ENCODE measurements at regions not wholly inside any gene's neighbourhood (a gene's known extent, or its start where the extent isn't known, plus 50 kb on each side); places are given as distances from the start of the nearest gene placed in this dataset.

DNA sequence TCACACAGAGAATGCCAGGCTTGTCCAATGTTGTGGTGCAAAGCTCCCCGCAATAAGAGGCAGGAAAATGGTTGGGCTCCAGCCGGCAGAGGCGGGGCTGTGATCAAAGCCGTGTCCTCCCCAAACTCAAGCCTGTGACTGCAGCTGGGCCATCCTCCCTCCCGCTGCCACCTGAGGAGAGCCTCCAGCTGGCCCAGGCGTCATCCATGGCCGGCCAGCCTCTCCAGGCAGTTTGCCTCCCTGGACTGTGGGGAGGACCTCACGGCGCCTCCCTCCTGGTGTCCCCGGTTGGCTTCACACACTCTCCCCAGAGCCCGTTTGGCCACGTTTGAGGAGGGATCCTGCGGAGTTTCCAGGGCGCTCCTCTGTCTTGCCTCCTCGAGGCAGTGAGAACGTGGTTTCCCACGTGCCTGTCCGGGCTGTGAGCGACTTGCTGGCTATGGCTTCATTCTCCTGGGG lies 134.1 kb downstream of the IRF8 start:
- Mint-ChIP-seq H3K27ac (no peak overlapping the region), H3K4me1 (peaks cover 3% of the 10 kb centered on the region), H3K27me3 (ENCODE audit: low read depth in 3 of 3) (peaks cover 18 to 36% (median 24%) of the 10 kb centered on the region in 3 donors), H3K9me3 (peaks cover 0 to 10% (median 3%) of the 10 kb centered on the region in 7 donors), H3K4me3 (no peak overlapping the region), H3K36me3 (no peaks in the 10 kb centered on the region)
- no peak overlapping the region for H3K27ac ChIP-seq (ENCODE audit: low read depth in 1 of 2, low read length in 2 of 2)
- H2AFZ ChIP-seq (ENCODE audit: insufficient read depth, low read depth, low read length, poor library complexity, severe bottlenecking) = no peak overlapping the region
- H3K9ac ChIP-seq (ENCODE audit: insufficient read depth, low read length, poor library complexity, severe bottlenecking) = no peak overlapping the region
- peaks cover 0 to 8% of the 10 kb centered on the region in 2 donors for H3K27me3 ChIP-seq (ENCODE audit: control insufficient read depth in 2 of 2, insufficient read depth in 2 of 2, low read length in 2 of 2)
- DNase-seq = no peak
- H3K9me3 ChIP-seq (replicated peaks in 1 of 2; ENCODE audit: control insufficient read depth in 1 of 2, insufficient read depth in 1 of 2, low read length in 2 of 2) = peaks cover 0 to 3% of the 10 kb centered on the region in 2 donors
- WGBS (ENCODE audit: insufficient coverage) = 79% methylated on average over 19 of the region's 19 CpGs
- no peaks in the 10 kb centered on the region for H4K20me1 ChIP-seq (ENCODE audit: insufficient read depth, low read length)
- H3K4me1 ChIP-seq (ENCODE audit: control insufficient read depth in 1 of 2, insufficient read depth in 2 of 2, low read length in 2 of 2) = no peaks in the 10 kb centered on the region
- no peak for TF ChIP-seq CTCF (IDR thresholded peaks at IDR 0.05)
- H3K36me3 ChIP-seq (replicated peaks in 1 of 2; ENCODE audit: control insufficient read depth in 1 of 2, insufficient read depth in 2 of 2, low read length in 2 of 2) = no peaks in the 10 kb centered on the region
- H3K4me3 ChIP-seq (replicated peaks in 1 of 3; ENCODE audit: low read depth in 2 of 3, low read length in 3 of 3) = no peak overlapping the region
- H3K79me2 ChIP-seq (ENCODE audit: insufficient read depth, low read length) = no peaks in the 10 kb centered on the region
- intact Hi-C loops (cut with micrococcal nuclease) = no loop called here
- no peak overlapping the region for H3K4me2 ChIP-seq (replicated peaks; ENCODE audit: extremely low read depth, low read length, poor library complexity, severe bottlenecking)

- H3K27ac Mint-ChIP-seq = no peak overlapping the region
- H3K9me3 Mint-ChIP-seq = peaks cover 0 to 9% (median 3%) of the 10 kb centered on the region in 7 donors
- TF ChIP-seq CTCF (IDR thresholded peaks at IDR 0.05) = no peak
- WGBS (ENCODE audit: insufficient coverage) = 100% methylated on average over 1 of the region's 4 CpGs
- H3K4me3 Mint-ChIP-seq = no peak overlapping the region
- no peak for DNase-seq
- Histone ChIP-seq H3K4me1 (ENCODE audit: control insufficient read depth in 1 of 2, insufficient read depth in 2 of 2, low read length in 2 of 2) (no peaks in the 10 kb centered on the region), H3K4me2 (replicated peaks; ENCODE audit: extremely low read depth, low read length, poor library complexity, severe bottlenecking) (no peak overlapping the region), H3K27me3 (ENCODE audit: control insufficient read depth in 2 of 2, insufficient read depth in 2 of 2, low read length in 2 of 2) (peaks cover 0 to 8% of the 10 kb centered on the region in 2 donors), H3K79me2 (ENCODE audit: insufficient read depth, low read length) (no peaks in the 10 kb centered on the region), H3K27ac (ENCODE audit: low read depth in 1 of 2, low read length in 2 of 2) (no peak overlapping the region), H3K9ac (ENCODE audit: insufficient read depth, low read length, poor library complexity, severe bottlenecking) (no peak overlapping the region), H2AFZ (ENCODE audit: insufficient read depth, low read depth, low read length, poor library complexity, severe bottlenecking) (no peak overlapping the region), H3K4me3 (replicated peaks in 1 of 3; ENCODE audit: low read depth in 2 of 3, low read length in 3 of 3) (no peak overlapping the region), H3K36me3 (replicated peaks in 1 of 2; ENCODE audit: control insufficient read depth in 1 of 2, insufficient read depth in 2 of 2, low read length in 2 of 2) (no peaks in the 10 kb centered on the region), H3K9me3 (replicated peaks in 1 of 2; ENCODE audit: control insufficient read depth in 1 of 2, insufficient read depth in 1 of 2, low read length in 2 of 2) (peaks cover 0 to 3% of the 10 kb centered on the region in 2 donors), H4K20me1 (ENCODE audit: insufficient read depth, low read length) (no peaks in the 10 kb centered on the region)
- no peaks in the 10 kb centered on the region for H3K36me3 Mint-ChIP-seq
- peaks cover 18 to 30% (median 21%) of the 10 kb centered on the region in 3 donors for H3K27me3 Mint-ChIP-seq (ENCODE audit: low read depth in 3 of 3)
- H3K4me1 Mint-ChIP-seq = peaks cover 3% of the 10 kb centered on the region
- intact Hi-C loops (cut with micrococcal nuclease) = no loop called here
Measured at GRCh38 chr16:86033971-86034370, 135.0 kb downstream of the IRF8 start.
